ENCODE measurements at regions not wholly inside any gene's neighbourhood (a gene's known extent, or its start where the extent isn't known, plus 50 kb on each side); places are given as distances from the start of the nearest gene placed in this dataset.

DNA sequence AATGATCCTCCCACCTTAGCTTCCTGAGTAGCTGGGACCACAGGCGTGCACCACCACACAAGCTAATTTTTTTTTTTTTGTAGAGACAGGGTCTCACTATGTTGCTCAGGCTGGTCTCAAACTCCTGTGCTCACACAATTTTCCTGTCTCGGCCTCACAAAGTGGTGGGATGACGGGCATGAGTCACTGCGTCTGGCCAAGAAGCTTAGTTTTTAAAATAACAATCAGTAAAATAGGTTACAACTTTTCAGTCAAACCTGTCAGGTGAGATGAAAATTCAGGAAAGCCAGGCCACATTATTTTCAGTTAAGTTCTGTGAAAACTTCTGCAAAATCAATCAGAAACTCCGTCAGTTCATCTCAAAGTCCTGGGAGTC, 55.4 kb downstream of the FAM241B start:
- TF ChIP-seq, protein P1, sequence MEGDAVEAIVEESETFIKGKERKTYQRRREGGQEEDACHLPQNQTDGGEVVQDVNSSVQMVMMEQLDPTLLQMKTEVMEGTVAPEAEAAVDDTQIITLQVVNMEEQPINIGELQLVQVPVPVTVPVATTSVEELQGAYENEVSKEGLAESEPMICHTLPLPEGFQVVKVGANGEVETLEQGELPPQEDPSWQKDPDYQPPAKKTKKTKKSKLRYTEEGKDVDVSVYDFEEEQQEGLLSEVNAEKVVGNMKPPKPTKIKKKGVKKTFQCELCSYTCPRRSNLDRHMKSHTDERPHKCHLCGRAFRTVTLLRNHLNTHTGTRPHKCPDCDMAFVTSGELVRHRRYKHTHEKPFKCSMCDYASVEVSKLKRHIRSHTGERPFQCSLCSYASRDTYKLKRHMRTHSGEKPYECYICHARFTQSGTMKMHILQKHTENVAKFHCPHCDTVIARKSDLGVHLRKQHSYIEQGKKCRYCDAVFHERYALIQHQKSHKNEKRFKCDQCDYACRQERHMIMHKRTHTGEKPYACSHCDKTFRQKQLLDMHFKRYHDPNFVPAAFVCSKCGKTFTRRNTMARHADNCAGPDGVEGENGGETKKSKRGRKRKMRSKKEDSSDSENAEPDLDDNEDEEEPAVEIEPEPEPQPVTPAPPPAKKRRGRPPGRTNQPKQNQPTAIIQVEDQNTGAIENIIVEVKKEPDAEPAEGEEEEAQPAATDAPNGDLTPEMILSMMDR (IDR thresholded peaks at IDR 0.05) = no peak
- TF ChIP-seq POLR2A (IDR thresholded peaks at IDR 0.05) = no peak
- TF ChIP-seq EP300 (IDR thresholded peaks at IDR 0.05) = no peak
